ENCODE measurements at regions not wholly inside any gene's neighbourhood (a gene's known extent, or its start where the extent isn't known, plus 50 kb on each side); places are given as distances from the start of the nearest gene placed in this dataset.

GRCh38 chr3:18841422-18842343 is 306.6 kb upstream of the KCNH8 start:
- TF ChIP-seq POLR2A (IDR thresholded peaks at IDR 0.05; ENCODE audit: low read length) (no peak), GATA1 (IDR thresholded peaks at IDR 0.05; ENCODE audit: low read depth, low read length) (no peak)

All from erythroblast (primary cell).